ENCODE measurements at regions not wholly inside any gene's neighbourhood (a gene's known extent, or its start where the extent isn't known, plus 50 kb on each side); places are given as distances from the start of the nearest gene placed in this dataset.

DNA sequence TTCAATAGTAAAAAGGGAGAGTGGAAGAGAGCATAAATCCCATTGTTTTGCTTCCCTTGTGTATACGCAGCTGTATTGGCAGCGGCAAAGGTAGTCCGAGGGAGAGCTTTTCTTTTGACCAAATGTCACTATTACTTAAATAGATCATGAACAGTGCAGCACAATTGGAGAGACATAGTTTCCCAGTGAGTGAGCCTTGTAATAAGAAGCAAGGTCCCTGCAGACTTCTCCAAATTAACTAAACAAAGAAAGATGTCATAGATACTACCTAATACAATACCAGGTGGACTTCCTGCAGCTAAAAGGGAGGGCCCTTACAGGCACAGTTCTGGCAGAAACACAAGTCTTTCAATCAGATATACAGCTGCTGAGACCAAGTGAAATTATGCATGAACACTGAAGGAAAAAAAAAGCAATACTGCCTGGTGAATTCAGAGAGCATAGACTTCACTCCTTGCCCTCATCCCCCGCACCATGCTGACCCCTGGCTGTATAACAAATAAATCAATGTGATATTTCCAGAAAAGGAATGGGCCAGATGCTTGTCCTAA is 404.7 kb upstream of the CDH2 start:
- TF ChIP-seq, protein P1, sequence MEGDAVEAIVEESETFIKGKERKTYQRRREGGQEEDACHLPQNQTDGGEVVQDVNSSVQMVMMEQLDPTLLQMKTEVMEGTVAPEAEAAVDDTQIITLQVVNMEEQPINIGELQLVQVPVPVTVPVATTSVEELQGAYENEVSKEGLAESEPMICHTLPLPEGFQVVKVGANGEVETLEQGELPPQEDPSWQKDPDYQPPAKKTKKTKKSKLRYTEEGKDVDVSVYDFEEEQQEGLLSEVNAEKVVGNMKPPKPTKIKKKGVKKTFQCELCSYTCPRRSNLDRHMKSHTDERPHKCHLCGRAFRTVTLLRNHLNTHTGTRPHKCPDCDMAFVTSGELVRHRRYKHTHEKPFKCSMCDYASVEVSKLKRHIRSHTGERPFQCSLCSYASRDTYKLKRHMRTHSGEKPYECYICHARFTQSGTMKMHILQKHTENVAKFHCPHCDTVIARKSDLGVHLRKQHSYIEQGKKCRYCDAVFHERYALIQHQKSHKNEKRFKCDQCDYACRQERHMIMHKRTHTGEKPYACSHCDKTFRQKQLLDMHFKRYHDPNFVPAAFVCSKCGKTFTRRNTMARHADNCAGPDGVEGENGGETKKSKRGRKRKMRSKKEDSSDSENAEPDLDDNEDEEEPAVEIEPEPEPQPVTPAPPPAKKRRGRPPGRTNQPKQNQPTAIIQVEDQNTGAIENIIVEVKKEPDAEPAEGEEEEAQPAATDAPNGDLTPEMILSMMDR (conservative IDR thresholded peaks at IDR 0.05 in 1 of 2, IDR thresholded peaks at IDR 0.05 in 1 of 2; ENCODE audit: extremely low read depth in 1 of 2, insufficient read depth in 1 of 2, low read depth in 1 of 2, low read length in 2 of 2) = no peak
- no peak for TF ChIP-seq EZH2 (IDR thresholded peaks at IDR 0.05; ENCODE audit: borderline replicate concordance, low read length)

Measured in mammary epithelial cell (primary cell).